ENCODE measurements at regions not wholly inside any gene's neighbourhood (a gene's known extent, or its start where the extent isn't known, plus 50 kb on each side); places are given as distances from the start of the nearest gene placed in this dataset.
"Not testable (repeated sequence)": the region's sequence is repeated elsewhere in the genome, so short reads cannot be mapped to it uniquely, and the experiment has no call there.

DNA sequence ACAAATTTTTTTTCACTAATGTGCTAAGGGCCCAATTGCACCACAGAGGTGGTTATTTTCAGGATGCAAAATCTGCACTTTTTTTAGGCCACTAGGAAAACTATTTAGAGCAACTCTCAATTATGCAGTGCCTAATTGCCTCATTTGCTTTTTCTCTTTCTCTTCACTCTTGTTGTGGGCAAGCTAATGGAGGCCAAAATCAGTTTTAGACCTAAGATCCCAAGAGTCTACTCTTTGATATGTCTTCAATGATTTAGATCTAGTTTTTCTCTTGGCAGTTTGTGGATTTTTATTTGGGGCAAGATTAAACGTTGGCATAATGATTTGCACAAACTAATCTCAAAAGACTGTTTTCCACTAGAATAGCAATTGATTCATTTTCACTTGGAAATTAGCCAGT lies 1996.9 kb downstream of the LRRC4C start:
- DNase-seq (ENCODE audit: low read depth, low spot score): no peak

DNA sequence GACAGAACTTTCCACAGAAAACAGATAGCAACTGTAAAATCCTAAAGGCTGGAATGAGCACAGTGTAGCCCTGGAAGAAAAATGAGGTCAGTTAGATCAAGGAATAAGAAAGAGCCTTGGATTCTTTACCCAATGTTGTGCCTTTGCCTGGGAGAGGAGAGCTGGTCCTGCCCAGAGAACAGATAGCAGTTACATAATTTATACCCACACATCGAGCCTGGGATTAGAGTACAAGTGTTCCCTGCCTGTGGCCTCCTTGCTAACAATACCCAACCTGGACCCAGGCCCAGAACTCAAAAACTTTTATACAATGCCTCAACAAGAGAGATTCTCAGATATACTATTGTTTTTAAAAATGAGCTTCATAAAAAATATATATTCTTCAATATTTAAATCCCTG lies 1998.4 kb downstream of the LRRC4C start:
- no peak for DNase-seq (ENCODE audit: low read depth, low spot score)

DNA sequence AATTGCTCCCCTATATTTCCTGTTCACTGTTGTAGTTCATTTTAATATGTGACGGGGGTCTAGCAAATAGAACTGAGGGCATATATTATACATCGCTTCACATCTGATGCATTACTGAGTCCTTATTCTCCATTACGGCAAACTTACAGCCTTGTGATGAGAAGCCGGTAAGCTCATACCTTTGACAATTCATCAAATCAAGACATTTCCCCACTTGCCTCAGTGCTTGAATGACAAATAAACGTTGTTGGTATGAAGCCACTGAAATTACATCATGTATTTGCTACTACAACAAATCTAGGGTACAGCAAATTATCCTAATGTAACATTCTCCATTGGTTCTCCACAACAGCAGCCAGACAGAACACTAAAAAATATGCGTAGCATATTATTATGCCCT lies 1999.8 kb downstream of the LRRC4C start:
- DNase-seq (ENCODE audit: low read depth, low spot score): no peak

DNA sequence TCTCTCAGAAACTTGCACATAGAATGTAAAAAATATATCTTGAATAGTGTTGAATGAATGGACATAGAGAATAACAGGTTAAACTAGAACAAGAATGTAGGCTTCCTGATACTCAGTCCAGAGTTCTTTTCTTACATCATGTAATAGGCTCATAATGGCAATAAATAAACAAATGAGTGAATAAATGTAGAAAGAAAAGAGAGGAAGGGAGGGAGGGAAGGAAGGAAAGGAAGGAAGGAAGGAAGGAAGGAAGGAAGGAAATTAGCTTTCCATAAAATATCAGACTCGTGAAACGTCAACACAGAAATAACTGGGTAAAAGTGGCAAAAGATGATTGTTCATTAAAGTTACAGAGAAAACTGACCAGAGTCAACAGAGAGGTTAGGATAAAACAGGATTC lies 2001.0 kb downstream of the LRRC4C start:
- DNase-seq (ENCODE audit: low read depth, low spot score): no peak

DNA sequence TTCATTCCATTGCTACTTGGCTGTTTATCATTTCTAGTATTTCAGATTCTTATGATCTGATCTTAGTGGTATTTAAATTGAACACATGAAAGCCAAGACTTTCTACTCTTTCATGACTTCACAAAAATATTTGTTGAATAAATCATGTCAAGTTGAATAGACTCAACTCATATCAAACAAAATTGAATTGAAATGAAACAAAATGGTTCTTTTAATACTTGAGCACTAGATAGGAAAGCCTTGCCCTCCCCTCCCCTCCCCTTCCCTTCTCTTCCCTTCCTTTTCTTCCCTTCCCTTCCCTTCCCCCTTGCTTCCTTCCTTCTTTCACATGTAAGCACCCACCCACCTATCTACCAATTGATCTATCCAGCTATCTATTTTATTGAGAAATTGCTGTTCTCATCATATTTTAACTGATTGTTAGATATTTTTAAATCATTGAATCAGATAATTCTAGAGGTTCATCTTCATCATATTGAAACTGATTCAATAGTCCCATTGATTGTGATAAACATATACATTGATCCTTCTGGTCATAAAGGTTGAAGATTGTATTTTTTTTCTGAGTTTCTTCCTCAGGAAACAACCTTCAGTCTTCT lies 2015.9 kb downstream of the LRRC4C start:
- DNase-seq (ENCODE audit: low read depth, low spot score): no peak

DNA sequence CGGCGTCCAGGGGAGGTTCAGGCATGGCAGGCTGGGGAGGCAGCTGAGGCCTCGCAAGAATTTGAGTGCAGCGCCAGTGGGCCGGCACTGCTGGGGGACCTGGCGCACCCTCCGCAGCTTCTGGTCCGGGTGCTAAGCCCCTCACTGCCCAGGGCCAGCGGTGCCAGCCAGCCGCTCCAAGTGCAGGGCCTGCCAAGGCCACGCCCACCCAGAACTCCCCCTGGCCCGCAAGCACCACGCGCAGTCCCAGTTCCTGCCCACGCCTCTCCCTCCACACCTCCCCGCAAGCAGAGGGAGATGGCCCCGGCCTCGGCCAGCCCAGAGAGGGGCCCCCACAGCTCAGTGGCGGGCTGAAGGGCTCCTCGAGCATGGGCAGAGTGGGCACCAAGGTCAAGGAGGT lies 2017.3 kb downstream of the LRRC4C start:
- no peak for DNase-seq (ENCODE audit: low read depth, low spot score)

DNA sequence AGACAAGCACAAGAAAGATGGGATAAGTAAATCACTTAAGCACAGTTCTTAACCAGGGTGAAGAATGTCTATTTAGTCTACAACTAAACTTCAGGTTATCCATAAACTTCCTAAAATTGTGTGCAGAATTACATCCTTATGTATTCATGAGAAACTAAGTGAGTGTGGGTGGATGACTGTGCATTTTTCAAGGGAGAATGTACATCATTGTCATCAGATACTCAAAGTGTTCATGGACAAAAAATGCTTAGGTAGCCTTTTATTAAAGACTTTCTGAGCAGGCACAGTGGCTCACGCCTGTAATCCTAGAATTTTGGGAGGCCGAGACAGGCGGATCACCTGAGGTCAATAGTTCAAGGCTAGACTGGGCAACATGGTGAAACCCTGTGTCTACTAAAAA lies 2023.8 kb downstream of the LRRC4C start:
- no peak for DNase-seq (ENCODE audit: low read depth, low spot score)

DNA sequence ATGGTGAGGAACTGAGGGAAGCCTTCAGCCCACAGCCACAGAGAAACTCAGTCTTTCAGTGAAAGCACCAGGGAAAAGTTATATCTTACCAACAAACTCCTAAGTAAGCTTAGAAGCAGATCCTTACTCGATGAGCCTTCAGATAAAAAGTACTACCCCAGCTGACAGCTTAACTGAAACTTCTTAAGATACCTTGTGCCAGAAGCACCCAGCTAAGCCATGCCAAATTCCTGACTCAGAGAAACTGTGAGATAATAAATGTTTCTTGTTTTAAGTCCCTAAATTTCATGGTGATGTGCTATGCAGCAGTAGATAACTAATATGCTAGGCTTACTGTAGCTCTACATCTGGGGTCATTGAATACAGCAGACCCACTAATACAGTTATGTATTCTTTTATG lies 2025.0 kb downstream of the LRRC4C start:
- no peak for DNase-seq (ENCODE audit: low read depth, low spot score)

DNA sequence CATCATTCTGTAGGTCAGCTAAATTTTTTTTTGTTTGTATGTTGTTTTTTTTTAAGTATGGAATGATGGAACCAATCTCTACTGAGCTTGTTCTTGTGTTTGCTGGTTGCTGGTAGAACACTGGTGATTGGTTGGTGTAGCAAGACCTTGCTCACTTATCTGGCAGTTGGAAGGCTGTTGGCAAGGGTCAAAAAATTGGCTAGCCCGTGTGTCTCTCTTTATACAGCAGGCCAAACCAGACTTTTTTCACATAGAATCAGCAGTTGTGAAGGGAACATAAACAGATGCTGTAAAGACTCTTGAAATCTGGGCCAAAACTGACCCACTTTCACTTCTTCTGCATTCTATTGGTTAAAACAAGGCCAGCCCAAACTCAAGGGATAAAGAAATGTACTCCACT lies 2026.5 kb downstream of the LRRC4C start:
- no peak for DNase-seq (ENCODE audit: low read depth, low spot score)

DNA sequence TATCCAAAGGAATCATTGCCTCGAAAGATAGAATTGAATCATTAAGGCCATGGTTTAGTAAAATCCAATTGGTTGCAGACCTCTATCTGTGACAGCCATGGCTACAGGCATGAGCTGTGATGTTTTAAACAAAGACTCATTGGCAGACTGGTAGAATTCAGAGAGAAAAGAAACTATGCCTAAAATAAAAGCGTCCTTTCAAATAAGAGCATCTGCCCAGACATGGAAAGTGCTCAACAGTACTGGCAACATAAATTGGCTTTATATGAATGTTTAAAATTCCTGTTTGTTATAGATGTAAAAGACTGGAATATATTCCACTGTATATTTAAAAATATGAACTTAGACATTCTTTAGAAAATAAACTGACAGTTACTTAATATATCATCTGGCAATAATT lies 2034.2 kb downstream of the LRRC4C start:
- DNase-seq (ENCODE audit: low read depth, low spot score): no peak

DNA sequence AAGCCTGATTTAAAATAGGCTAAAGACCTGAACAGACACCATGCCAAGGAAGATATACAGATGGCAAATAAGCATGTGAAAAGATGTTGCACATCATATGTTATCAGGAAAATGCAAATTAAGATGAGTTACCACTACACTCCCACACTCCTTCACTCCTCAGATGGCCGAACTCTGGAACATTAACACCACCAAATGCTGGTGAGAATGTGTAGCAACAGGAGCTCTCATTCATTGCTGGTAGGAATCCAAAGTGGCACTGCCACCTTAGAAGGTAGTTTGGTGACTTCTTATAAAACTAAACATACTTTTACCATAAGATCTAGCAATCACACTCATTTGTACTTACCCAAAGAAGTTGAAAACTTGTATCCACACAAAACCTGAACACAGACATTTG lies 2047.3 kb downstream of the LRRC4C start:
- DNase-seq (ENCODE audit: low read depth, low spot score): no peak

DNA sequence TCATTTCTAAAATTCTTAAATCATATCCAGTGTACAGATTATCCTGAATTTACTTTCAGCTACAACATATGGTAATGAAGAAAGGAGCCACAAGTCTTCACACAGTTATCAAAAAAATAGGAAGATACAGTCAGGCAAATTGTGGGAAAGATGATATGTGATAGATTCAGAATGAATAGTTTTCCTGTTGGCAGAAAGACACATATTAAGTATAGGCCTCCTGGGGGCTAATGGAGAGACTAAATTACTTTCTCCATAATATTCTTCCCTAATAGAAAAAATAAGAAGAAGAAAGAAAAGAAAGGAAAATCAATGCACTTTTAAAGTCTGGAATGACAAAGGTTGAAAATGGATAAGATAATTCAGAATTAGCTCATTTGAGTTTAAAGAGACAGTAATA lies 2073.5 kb downstream of the LRRC4C start:
- DNase-seq (ENCODE audit: low read depth, low spot score): no peak

DNA sequence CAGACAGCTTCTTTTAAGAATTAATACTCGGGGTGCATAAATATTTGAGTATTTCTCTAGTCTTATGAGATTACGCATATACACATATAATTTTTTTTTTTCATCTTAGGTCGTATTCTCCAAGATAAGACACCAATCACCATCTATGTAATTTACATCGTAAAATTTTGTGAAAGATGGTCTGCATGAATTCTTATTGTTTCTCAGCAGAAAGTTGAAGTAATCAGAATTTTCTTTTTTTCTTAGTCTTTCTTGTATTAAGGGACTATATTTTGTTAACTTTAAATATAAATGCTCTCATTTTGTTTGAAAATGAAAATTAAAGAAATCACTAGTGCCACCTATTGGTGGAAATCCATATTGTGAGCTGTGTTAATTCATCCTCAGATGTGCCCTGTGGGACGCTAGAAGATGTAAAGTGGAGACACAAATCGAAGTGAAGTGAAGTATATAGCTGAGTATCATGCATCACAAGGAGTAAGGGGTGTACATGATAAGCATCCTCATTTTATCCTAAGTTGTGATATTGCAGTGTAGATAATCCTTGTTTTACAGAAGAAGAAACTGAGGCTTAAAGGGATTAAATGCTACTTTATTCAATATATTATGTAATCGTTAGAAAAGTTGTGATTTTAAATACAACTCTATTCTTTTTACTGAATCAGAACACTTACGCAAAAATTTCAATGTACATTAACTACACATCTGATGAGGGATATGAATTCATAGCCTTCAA lies 2084.3 kb downstream of the LRRC4C start:
- no peak for DNase-seq (ENCODE audit: low read depth, low spot score)

DNA sequence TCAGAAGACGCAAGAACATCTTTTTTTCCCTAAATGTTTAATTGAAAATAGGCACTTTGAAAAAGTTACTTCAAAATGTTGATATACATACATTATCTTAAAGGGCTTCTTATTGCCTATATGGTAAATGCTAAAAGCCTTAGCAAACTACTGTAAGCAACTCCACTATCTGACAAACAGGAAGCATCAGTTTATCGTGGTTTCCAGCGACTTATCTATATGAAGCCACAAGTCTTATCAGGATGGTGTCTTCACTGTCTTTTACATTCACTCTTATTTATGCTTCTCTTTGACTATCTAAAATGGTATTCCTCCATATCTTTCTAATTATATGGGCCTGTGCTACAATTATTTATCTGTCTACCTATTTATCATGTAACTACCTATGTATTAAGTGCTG lies 2091.9 kb downstream of the LRRC4C start:
- DNase-seq (ENCODE audit: low read depth, low spot score): no peak

DNA sequence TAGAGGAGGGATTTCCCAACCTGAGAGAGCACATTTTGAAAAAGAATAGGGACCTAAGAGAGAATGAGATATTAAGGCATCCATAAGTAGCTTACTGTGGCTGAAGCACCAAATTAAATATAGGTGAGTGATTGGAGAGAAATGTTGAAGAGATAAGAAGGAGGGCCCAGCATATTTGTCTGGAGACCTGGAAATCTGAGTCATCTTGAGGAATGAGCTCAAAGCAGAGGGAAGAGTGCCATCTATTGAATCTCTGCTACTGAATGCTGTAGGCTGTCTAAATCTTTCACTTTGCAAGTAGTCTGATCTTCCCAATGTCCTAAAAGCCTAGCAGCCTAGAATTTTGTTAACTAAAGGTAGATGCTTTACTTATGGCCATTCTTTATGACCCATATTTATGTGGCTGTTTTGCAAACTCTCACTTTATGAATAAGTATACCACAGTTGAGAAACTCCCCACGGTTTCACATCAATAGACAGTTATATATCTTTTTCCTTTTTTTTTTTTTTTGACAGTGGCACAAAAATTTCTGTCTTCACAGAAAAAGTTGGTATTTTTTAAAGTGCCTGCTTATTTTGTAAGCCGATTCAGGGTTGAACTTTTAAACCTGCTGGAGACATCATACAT lies 2093.5 kb downstream of the LRRC4C start:
- DNase-seq (ENCODE audit: low read depth, low spot score): no peak

DNA sequence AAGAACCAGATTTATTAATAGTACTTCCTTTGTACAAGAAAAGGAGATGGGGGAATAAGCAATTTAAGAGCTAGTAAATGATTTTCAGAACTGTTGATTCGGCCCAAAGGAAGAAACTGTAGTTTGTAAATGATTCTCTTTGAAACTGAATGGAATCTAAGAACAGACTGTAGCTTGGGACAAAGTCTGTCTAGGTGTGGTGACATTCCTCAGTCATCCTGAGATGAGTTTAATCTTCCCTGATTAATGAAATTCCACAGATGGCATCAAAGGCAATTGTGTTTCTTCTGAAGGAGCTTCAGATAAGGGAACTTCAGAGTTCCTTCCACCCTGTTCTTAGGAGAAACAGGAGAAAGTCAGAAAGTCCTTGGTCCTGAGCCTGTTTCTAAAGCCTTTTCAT lies 2095.9 kb downstream of the LRRC4C start:
- no peak for DNase-seq (ENCODE audit: low read depth, low spot score)

DNA sequence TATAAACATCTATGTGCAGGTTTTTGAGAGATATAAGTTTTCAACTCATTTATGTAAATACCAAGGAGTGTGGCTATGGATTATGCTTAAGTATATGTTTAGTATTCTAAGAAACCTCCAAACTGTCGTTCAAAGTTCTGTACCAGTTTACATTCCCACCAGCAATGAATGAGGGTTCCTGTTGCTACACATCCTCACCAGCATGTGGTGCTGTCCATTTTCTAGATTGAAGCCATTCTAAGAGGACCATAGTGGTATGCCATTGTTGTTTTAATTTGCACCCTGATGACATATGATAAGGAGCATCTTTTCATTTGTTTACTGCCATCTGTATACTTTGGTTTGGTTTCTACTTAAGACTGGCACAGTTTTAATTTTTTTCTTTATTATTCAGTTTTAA lies 2097.9 kb downstream of the LRRC4C start:
- no peak for DNase-seq (ENCODE audit: low read depth, low spot score)

DNA sequence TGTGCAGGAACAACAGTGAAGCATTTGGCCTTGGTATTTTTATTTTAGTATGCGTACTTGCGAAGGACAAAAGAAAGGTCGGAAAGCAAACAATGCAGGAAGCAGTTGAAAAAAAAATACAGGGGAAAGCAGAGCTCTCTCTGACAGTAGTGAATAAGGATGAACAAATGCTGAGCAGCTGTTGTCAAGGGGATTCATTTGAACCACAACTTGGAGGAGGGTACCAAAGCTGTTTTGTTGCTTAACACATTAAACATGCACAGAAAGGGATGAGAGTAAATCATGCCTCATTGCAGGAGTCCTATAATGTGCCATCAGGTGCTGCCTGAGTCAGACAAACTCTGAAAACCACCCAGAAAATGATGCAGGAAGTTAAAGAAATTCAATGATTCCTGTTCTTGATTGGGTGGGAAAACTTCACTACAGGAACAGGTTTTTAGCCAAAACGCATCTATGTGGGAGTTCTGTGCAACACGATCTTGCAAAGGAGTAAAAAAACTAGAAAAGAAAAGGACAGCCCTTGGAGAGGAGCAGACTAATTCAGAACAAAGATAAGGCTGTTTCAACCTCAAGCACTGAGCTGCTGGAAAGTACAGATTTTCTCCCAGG lies 2113.5 kb downstream of the LRRC4C start:
- no peak for DNase-seq (ENCODE audit: low read depth, low spot score)

DNA sequence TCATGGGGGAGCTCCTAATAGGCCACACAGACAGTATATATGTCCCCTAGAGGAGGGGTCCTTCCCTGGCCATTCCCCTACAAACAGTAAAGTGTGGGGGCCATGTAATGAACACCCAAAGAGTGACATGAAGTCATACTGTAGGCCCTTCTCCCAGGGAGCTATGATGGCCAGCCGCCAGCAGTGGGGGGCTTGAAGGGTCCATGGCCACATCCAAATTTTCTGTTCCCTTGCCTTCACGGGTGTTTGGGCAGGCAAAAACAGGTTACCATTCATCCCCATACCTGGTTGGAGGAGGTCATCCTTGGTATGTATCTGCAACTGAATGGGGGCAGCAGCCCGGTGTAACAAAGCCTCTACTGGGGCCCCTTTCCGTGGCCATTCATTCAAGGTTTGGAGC lies 2118.0 kb downstream of the LRRC4C start:
- DNase-seq (ENCODE audit: low read depth, low spot score): no peak

DNA sequence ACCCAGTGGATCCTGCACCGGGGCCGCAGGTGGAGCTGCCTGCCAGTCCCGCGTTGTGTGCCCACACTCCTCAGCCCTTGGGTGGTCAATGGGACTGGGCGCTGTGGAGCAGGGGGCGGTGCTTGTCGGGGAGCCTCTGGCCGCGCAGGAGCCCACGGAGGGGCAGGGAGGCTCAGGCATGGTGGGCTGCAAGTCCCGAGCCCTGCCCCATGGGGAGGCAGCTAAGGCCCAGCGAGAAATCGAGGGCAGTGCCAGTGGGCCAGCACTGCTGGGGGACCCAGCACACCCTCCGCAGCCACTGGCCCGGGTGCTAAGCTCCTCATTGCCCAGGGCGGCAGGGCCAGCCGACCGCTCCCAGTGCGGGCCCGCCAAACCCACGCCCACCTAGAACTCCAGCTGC lies 2126.4 kb downstream of the LRRC4C start:
- not testable (repeated sequence) for DNase-seq (ENCODE audit: low read depth, low spot score)

DNA sequence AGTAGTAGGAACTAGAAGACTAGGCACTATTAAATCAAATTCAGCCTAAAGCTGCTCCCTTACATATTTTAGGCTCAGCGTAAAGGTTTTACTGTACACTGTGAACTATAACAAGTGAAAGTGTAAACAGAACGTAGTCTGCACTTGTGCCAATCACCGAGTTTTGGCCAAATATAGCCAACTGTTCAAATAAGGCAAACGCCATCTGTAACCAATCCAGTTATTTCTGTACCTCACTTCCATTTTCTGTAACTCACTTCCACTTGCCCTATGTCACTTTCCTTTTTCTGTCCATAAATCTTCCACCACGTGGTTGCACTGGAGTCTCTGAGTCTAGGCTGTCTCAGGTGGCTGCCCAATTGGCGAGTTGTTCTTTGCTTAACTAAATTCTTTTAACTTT lies 2132.2 kb downstream of the LRRC4C start:
- no peak for DNase-seq (ENCODE audit: low read depth, low spot score)

DNA sequence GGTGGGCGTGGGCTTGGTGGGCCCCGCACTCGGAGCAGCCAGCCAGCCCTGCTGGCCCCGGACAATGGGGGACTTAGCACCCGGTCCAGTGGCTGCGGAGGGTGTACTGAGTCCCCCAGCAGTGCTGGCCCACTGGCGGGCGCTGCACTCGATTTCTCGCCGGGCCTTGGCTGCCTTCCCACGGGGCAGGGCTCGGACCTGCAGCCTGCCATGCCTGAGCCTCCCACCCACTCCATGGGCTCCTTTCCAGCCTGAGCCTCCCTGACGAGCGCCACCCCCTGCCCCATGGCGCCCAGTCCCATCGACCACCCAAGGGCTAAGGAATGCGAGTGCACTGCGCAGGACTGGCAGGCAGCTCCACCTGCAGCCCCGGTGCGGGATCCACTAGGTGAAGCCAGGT lies 2147.6 kb downstream of the LRRC4C start:
- not testable (repeated sequence) for DNase-seq (ENCODE audit: low read depth, low spot score)

DNA sequence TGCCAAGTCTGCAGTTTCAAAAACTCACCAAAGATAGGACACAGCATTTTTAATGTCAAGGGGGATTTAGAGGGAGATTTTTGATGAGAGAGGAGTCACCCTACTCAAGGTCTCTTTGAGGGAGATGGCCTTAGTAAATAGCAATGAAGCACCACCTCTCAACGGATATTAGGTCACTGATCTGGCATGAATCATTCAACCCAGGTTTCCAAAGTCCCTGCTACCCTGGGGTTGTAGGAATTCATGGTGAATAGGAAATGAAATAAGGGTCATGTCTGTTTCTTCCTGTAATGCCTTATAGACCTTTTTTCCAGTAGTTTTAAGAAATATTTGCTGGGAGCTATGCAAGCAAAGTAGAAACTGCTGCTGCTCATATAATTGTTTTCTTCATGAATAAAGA lies 2154.9 kb downstream of the LRRC4C start:
- no peak for DNase-seq (ENCODE audit: low read depth, low spot score)
